ENCODE measurements at regions not wholly inside any gene's neighbourhood (a gene's known extent, or its start where the extent isn't known, plus 50 kb on each side); places are given as distances from the start of the nearest gene placed in this dataset.
"Not testable (repeated sequence)": the region's sequence is repeated elsewhere in the genome, so short reads cannot be mapped to it uniquely, and the experiment has no call there.

DNA sequence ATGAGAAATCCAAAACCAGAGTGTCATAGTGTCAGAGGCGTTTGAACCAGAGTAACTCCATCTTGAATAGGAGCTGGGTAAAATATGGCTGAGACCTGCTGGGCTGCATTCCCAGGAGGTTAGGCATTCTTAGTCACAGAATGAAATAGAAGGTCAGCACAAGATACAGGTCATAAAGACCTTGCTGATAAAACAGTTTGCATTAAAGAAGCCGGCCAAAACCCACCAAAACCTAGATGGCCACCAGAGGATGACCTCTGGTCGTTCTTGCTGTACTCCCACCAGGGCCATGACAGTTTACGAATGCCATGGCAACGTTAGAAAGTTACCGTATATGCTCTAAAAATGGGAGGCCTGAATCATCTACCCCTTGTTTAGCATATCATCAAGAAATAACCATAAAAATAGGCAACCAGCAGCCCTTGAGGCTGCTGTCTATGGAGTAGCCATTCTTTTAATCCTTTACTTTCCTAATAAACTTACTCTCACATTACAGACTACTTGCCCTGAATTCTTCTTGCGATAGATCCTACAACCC lies 67.1 kb upstream of the NANOS1 start:
- TF ChIP-seq, protein P1, sequence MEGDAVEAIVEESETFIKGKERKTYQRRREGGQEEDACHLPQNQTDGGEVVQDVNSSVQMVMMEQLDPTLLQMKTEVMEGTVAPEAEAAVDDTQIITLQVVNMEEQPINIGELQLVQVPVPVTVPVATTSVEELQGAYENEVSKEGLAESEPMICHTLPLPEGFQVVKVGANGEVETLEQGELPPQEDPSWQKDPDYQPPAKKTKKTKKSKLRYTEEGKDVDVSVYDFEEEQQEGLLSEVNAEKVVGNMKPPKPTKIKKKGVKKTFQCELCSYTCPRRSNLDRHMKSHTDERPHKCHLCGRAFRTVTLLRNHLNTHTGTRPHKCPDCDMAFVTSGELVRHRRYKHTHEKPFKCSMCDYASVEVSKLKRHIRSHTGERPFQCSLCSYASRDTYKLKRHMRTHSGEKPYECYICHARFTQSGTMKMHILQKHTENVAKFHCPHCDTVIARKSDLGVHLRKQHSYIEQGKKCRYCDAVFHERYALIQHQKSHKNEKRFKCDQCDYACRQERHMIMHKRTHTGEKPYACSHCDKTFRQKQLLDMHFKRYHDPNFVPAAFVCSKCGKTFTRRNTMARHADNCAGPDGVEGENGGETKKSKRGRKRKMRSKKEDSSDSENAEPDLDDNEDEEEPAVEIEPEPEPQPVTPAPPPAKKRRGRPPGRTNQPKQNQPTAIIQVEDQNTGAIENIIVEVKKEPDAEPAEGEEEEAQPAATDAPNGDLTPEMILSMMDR (IDR thresholded peaks at IDR 0.05) = not testable (repeated sequence)
- TF ChIP-seq EZH2phosphoT487 (IDR thresholded peaks at IDR 0.05) = not testable (repeated sequence)
